IMR-90 (cell line): ENCODE measurements at regions not wholly inside any gene's neighbourhood (a gene's known extent, or its start where the extent isn't known, plus 50 kb on each side); places are given as distances from the start of the nearest gene placed in this dataset.

Experiments
- ATAC-seq: fragments of 200-7000 bp; cut with Tn5 transposase; 2 replicates; pipeline ENCODE4 v1.9.1; 2020; ENCODE audit warnings: low read depth, mild to moderate bottlenecking, moderate library complexity
- BruUV-seq: library from RNA; stranded (reverse); fragments of 400-500 nt; replicated peaks from 2 replicates; lab custom pipeline; 2021; lab: Mats Ljungman, UMichigan
- CTCF ChIA-PET: fragments of 300-600 bp; formaldehyde crosslinking; extraction: SDS; loops from one replicate; lab custom pipeline; 2021; ENCODE audit warnings: antibody characterized with exemption; lab: Yijun Ruan, JAX
- POLR2A ChIA-PET: fragments of 300-600 bp; sonication (Branson Sonifier 250); formaldehyde crosslinking; loops from one replicate; lab custom pipeline; 2022; ENCODE audit warnings: antibody characterized with exemption; ENCODE audit not compliant: unreplicated experiment; lab: Charles Lee
- DNase-seq: peaks from one replicate; pipeline ENCODE4 v3.0.0; 2013
- H2AFZ ChIP-seq: replicated peaks from 2 replicates; pipeline ENCODE3; 2013; ENCODE audit warnings: low read length, mild to moderate bottlenecking; ENCODE audit not compliant: poor library complexity
- H2AK5ac ChIP-seq: 2 replicates; pipeline ENCODE4 v1.6.1; 2013; ENCODE audit warnings: low read depth, low read length, inconsistent platforms
- H2AK9ac ChIP-seq: replicated peaks from 2 replicates; pipeline ENCODE3; 2013; ENCODE audit warnings: mild to moderate bottlenecking, low read depth, low read length, moderate library complexity; ENCODE audit not compliant: poor library complexity
- H2BK120ac ChIP-seq: 2 replicates; pipeline ENCODE4 v1.6.1; 2013; ENCODE audit warnings: low read depth, low read length, inconsistent platforms
- H2BK15ac ChIP-seq: 3 replicates; pipeline ENCODE4 v1.6.1; 2013; ENCODE audit warnings: low read depth, low read length, inconsistent platforms
- H2BK20ac ChIP-seq: 2 replicates; pipeline ENCODE4 v1.6.1; 2013; ENCODE audit warnings: low read depth, mild to moderate bottlenecking, inconsistent platforms, low read length, moderate library complexity
- H2BK5ac ChIP-seq: 2 replicates; pipeline ENCODE4 v1.6.1; 2013; ENCODE audit warnings: mild to moderate bottlenecking, low read depth, low read length, inconsistent platforms; ENCODE audit not compliant: poor library complexity, severe bottlenecking
- H3K14ac ChIP-seq: replicated peaks from 2 replicates; pipeline ENCODE4 v1.6.1; 2013; ENCODE audit warnings: low read depth, low read length, inconsistent platforms
- H3K18ac ChIP-seq: 2 replicates; pipeline ENCODE4 v1.6.1; 2013; ENCODE audit warnings: low read depth, low read length, control low read depth
- H3K23ac ChIP-seq: 2 replicates; pipeline ENCODE4 v1.6.1; 2013; ENCODE audit warnings: low read depth, low read length, inconsistent platforms
- H3K27ac ChIP-seq: 2 replicates; pipeline ENCODE4 v1.5.1; 2013; ENCODE audit warnings: mild to moderate bottlenecking, control low read depth, low read length; ENCODE audit not compliant: insufficient read depth
- H3K27me3 ChIP-seq: 2 replicates; pipeline ENCODE4 v1.6.1; 2013; ENCODE audit warnings: low read length; ENCODE audit not compliant: control insufficient read depth, insufficient read depth
- H3K36me3 ChIP-seq: 2 replicates; pipeline ENCODE4 v1.6.1; 2013; ENCODE audit warnings: low read length, mixed read lengths; ENCODE audit not compliant: control insufficient read depth, insufficient read depth
- H3K4ac ChIP-seq: 2 replicates; pipeline ENCODE4 v1.6.1; 2013; ENCODE audit warnings: low read depth, low read length, inconsistent platforms
- H3K4me1 ChIP-seq: 2 replicates; pipeline ENCODE4 v1.6.1; 2013; ENCODE audit warnings: low read length, mixed read lengths; ENCODE audit not compliant: control insufficient read depth, insufficient read depth
- H3K4me2 ChIP-seq: 2 replicates; pipeline ENCODE4 v1.6.1; 2013; ENCODE audit warnings: low read depth, mild to moderate bottlenecking, control low read depth, low read length, moderate library complexity
- H3K4me3 ChIP-seq: 2 replicates; pipeline ENCODE4 v1.5.1; 2013; ENCODE audit warnings: low read depth, mild to moderate bottlenecking, control low read depth, low read length, moderate library complexity; ENCODE audit not compliant: insufficient read depth
- H3K56ac ChIP-seq: 2 replicates; pipeline ENCODE4 v1.6.1; 2013; ENCODE audit warnings: low read length, inconsistent platforms; ENCODE audit not compliant: insufficient read depth; ENCODE audit errors: extremely low read depth
- H3K79me1 ChIP-seq, 2 experiments: 2 replicates each; pipeline ENCODE4 v1.6.1; 2013; ENCODE audit warnings: low read length in 2 of 2, inconsistent platforms in 1 of 2, low read depth in 1 of 2
- H3K9ac ChIP-seq: 2 replicates; pipeline ENCODE4 v1.6.1; 2013; ENCODE audit warnings: low read depth, low read length, control low read depth
- H3K9me1 ChIP-seq: 2 replicates; pipeline ENCODE4 v1.6.1; 2013; ENCODE audit warnings: low read length, inconsistent platforms; ENCODE audit not compliant: insufficient read depth
- H3K9me3 ChIP-seq: 2 replicates; pipeline ENCODE4 v1.6.1; 2013; ENCODE audit warnings: low read length; ENCODE audit not compliant: control insufficient read depth, insufficient read depth
- H4K20me1 ChIP-seq: 2 replicates; pipeline ENCODE4 v1.6.1; 2013; ENCODE audit warnings: low read length, inconsistent platforms; ENCODE audit not compliant: insufficient read depth
- H4K5ac ChIP-seq: 2 replicates; pipeline ENCODE4 v1.6.1; 2013; ENCODE audit warnings: mild to moderate bottlenecking, low read depth, low read length, control low read depth
- H4K8ac ChIP-seq, 2 experiments: 2 replicates each; pipeline ENCODE4 v1.6.1; 2013; ENCODE audit warnings: low read depth in 2 of 2, low read length in 2 of 2, control low read depth in 1 of 2, inconsistent platforms in 1 of 2
- H4K91ac ChIP-seq: 2 replicates; pipeline ENCODE4 v1.6.1; 2013; ENCODE audit warnings: low read depth, low read length, inconsistent platforms; ENCODE audit not compliant: insufficient read depth
- BHLHE40 ChIP-seq: fragments of 150-350 bp; IDR thresholded peaks from 2 replicates; pipeline ENCODE4 v1.6.1; 2016; ENCODE audit warnings: mild to moderate bottlenecking, low read depth, low read length
- CEBPB ChIP-seq: IDR thresholded peaks from 2 replicates; pipeline ENCODE4 v1.6.1; 2012; ENCODE audit warnings: low read depth, low read length, improper control_type of control experiment
- CHD1 ChIP-seq: IDR thresholded peaks from 2 replicates; pipeline ENCODE4 v1.6.1; 2012; ENCODE audit warnings: low read depth, low read length, improper control_type of control experiment
- ELK1 ChIP-seq: fragments of 150-350 bp; IDR thresholded peaks from 2 replicates; pipeline ENCODE4 v1.6.1; 2016; ENCODE audit warnings: low read depth, mild to moderate bottlenecking, low read length, moderate library complexity, borderline replicate concordance
- FOS ChIP-seq: fragments of 150-350 bp; IDR thresholded peaks from 2 replicates; pipeline ENCODE4 v1.6.1; 2016; ENCODE audit warnings: low read depth, low read length
- MAFK ChIP-seq: IDR thresholded peaks from 2 replicates; pipeline ENCODE4 v1.6.1; 2012; ENCODE audit warnings: low read depth, low read length, improper control_type of control experiment
- MAZ ChIP-seq: IDR thresholded peaks from 2 replicates; pipeline ENCODE4 v1.6.1; 2012; ENCODE audit warnings: low read depth, mild to moderate bottlenecking, low read length, improper control_type of control experiment, moderate library complexity, borderline replicate concordance
- MXI1 ChIP-seq: IDR thresholded peaks from 2 replicates; pipeline ENCODE4 v1.6.1; 2012; ENCODE audit warnings: low read depth, mild to moderate bottlenecking, low read length, moderate library complexity, borderline replicate concordance
- NFE2L2 ChIP-seq: fragments of 150-350 bp; IDR thresholded peaks from 2 replicates; pipeline ENCODE4 v1.6.1; 2016; ENCODE audit warnings: low read depth, mild to moderate bottlenecking, low read length
- POLR2A ChIP-seq: IDR thresholded peaks from 2 replicates; pipeline ENCODE4 v1.6.1; 2012; ENCODE audit warnings: mild to moderate bottlenecking, low read depth, low read length
- RAD21 ChIP-seq: IDR thresholded peaks from 2 replicates; pipeline ENCODE4 v1.6.1; 2012; ENCODE audit warnings: low read length, improper control_type of control experiment
- RCOR1 ChIP-seq: IDR thresholded peaks from 2 replicates; pipeline ENCODE4 v1.6.1; 2012; ENCODE audit warnings: mild to moderate bottlenecking, low read length, improper control_type of control experiment; ENCODE audit not compliant: insufficient replicate concordance
- RFX5 ChIP-seq: IDR thresholded peaks from 2 replicates; pipeline ENCODE4 v1.8.0; 2012; ENCODE audit warnings: low read depth, mild to moderate bottlenecking, low read length, moderate library complexity
- SMC3 ChIP-seq: fragments of 150-350 bp; IDR thresholded peaks from 2 replicates; pipeline ENCODE4 v1.6.1; 2016; ENCODE audit warnings: low read depth, mild to moderate bottlenecking, antibody characterized with exemption, low read length, moderate library complexity
- USF2 ChIP-seq: fragments of 150-350 bp; IDR thresholded peaks from 2 replicates; pipeline ENCODE4 v1.6.1; 2017; ENCODE audit warnings: mild to moderate bottlenecking, antibody characterized with exemption, low read length, low read depth
- WGBS, 2 experiments: methylation state at CpG; one replicate each; pipeline versions ENCODE4 v1.1.5 to v1.1.7; 2013; ENCODE audit warnings: missing lambda C conversion rate in 2 of 2; ENCODE audit not compliant: insufficient read length in 1 of 2; ENCODE audit errors: extremely low coverage in 2 of 2; 5-methylcytosine and 5-hydroxymethylcytosine counted together
- dilution Hi-C: fragments of 300-500 bp; cut with HindIII; formaldehyde crosslinking; loops from one replicate; pipeline ENCODE4 v1.14.3; 2018; ENCODE audit warnings: low sequenced_read_pairs; ENCODE audit not compliant: unreplicated experiment
- in situ Hi-C: fragments of 300-500 bp; cut with MboI; formaldehyde crosslinking; loops from 3 replicates; pipeline ENCODE4 v1.14.3; 2019; ENCODE audit warnings: low sequenced_read_pairs, inconsistent platforms, mixed read lengths
- intact Hi-C: fragments of 100-400 bp; cut with micrococcal nuclease; formaldehyde crosslinking; loops from 2 replicates; pipeline ENCODE4 v1.10.0; 2022
- TF ChIP-seq, protein P1 (sequence below): conservative IDR thresholded peaks from 2 replicates; pipeline ENCODE4 v1.5.1; 2012; ENCODE audit warnings: mild to moderate bottlenecking, low read depth, low read length, improper control_type of control experiment

GRCh38 chr4:66307641-66308438 is 637.6 kb upstream of the EPHA5 start:
- peaks cover 3% of the 10 kb centered on the region for H3K9me3 ChIP-seq
- H3K9ac ChIP-seq, result no peak overlapping the region
- no peaks in the 10 kb centered on the region for H3K27me3 ChIP-seq
- ATAC-seq (no peak), DNase-seq (no peak)
- no peaks in the 10 kb centered on the region for H4K20me1 ChIP-seq
- H2BK15ac ChIP-seq, result no peak overlapping the region
- no peak overlapping the region for H2BK5ac ChIP-seq
- no peak overlapping the region for H3K56ac ChIP-seq
- dilution Hi-C loops (no loop called here), intact Hi-C loops (no loop called here), in situ Hi-C loops (no loop called here)
- TF ChIP-seq, protein P1, sequence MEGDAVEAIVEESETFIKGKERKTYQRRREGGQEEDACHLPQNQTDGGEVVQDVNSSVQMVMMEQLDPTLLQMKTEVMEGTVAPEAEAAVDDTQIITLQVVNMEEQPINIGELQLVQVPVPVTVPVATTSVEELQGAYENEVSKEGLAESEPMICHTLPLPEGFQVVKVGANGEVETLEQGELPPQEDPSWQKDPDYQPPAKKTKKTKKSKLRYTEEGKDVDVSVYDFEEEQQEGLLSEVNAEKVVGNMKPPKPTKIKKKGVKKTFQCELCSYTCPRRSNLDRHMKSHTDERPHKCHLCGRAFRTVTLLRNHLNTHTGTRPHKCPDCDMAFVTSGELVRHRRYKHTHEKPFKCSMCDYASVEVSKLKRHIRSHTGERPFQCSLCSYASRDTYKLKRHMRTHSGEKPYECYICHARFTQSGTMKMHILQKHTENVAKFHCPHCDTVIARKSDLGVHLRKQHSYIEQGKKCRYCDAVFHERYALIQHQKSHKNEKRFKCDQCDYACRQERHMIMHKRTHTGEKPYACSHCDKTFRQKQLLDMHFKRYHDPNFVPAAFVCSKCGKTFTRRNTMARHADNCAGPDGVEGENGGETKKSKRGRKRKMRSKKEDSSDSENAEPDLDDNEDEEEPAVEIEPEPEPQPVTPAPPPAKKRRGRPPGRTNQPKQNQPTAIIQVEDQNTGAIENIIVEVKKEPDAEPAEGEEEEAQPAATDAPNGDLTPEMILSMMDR, result no peak
- TF ChIP-seq MAFK, result no peak
- TF ChIP-seq RCOR1, result no peak
- no peak for TF ChIP-seq NFE2L2
- TF ChIP-seq RFX5, result no peak
- no peak for TF ChIP-seq CEBPB
- no peak for TF ChIP-seq USF2
- TF ChIP-seq FOS, result no peak
- no peak for TF ChIP-seq MAZ
- TF ChIP-seq SMC3, result no peak
- TF ChIP-seq POLR2A, result no peak
- no peak for TF ChIP-seq ELK1
- TF ChIP-seq CHD1, result no peak
- no peak for TF ChIP-seq RAD21
- no peak for TF ChIP-seq BHLHE40
- TF ChIP-seq MXI1, result no peak
- no peak overlapping the region for H2AK9ac ChIP-seq
- no peak overlapping the region for H2BK120ac ChIP-seq
- CTCF ChIA-PET, result no interaction called here
- H3K23ac ChIP-seq, result no peak overlapping the region
- no peaks in the 10 kb centered on the region for H3K36me3 ChIP-seq
- H4K8ac ChIP-seq, result no peak overlapping the region
- POLR2A ChIA-PET, result no interaction called here
- H2AFZ ChIP-seq, result no peak overlapping the region
- no peak overlapping the region for H3K4me2 ChIP-seq
- H3K4me3 ChIP-seq, result no peak overlapping the region
- no peak overlapping the region for H3K27ac ChIP-seq
- no peak overlapping the region for H2AK5ac ChIP-seq
- no peak overlapping the region for H4K5ac ChIP-seq
- no peaks in the 10 kb centered on the region for H3K4me1 ChIP-seq
- H2BK20ac ChIP-seq, result no peak overlapping the region
- no peaks in the 10 kb centered on the region for H3K9me1 ChIP-seq
- no peak overlapping the region for H3K14ac ChIP-seq
- H3K18ac ChIP-seq, result no peak overlapping the region
- no peak overlapping the region for H3K4ac ChIP-seq
- H3K79me1 ChIP-seq, result no peaks in the 10 kb centered on the region
- no peak overlapping the region for H4K91ac ChIP-seq
- WGBS, 2 experiments, result no CpG with 5 or more reads among the region's 3 CpGs
- no TSS peak for BruUV-seq
